C1 segment of cervical spinal cord (tissue), 14 donors: ENCODE measurements at regions not wholly inside any gene's neighbourhood (a gene's known extent, or its start where the extent isn't known, plus 50 kb on each side); places are given as distances from the start of the nearest gene placed in this dataset.
A peak's percentile ranks its signal among the peaks of the same experiment; 100 is the strongest.
"Not testable (repeated sequence)": the region's sequence is repeated elsewhere in the genome, so short reads cannot be mapped to it uniquely, and the experiment has no call there.

ENCODE experiments used
- DNase-seq, 14 donors: peaks; one replicate each; lab custom pipeline; 2025; lab: John Stamatoyannopoulos, UW

DNA sequence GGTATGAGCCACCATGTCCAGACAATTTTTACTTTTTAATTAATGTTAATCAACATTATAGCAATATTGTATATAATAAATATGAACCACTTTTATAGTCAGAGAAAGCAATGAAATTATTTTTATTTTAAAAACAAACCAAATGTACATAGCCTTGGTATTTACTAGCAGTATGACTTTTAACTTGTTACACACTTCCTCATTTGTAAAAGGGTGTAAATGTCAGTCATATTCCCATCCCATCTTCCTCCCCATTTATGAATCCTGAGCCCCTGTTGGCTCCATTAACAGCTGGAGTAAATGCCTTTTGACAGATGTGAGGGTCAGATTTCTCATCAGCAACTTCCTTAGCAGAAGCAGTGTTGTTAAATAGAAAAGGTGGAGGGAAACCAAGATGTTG, 179.6 kb upstream of the SPRY1 start:
- DNase-seq: no peak

DNA sequence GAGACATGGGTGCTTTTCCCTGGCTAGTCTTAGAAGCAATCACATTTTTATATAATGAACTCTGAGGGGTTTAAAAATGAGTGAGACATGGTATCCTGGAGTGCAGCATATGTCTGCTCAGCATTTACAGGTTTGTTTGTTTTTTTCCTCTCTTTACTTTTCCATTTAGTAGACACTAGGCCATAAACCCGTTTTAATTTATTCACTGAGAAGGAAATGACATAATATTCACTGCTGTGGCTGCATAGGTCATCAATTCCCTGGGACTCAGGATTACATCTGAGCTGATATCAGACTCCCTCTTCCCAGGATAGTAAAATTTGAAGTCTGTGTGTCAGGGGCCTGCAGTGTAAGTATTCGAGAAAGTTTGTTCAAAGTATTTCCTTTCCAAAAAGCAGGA, 178.9 kb upstream of the SPRY1 start:
- DNase-seq: no peak

DNA sequence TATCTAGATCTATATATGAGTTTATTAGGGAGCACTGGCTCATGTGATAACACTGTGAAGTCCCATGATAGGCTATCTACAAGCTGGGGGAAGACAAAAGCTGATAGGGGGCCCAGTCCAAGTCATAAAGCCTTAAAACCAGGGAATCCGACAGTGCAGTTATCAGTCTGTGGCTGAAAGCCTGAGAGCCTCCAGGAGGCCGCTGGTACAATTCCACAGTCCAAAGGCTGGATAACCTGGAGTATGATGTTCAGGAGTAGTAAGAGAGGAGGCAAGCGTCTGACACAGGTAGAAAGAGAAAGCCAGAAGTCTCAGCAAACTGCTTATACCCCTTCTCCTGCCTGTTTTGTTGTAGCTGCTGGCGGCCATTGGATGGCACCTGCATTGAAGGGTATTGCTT, 177.6 kb upstream of the SPRY1 start:
- DNase-seq: no peak

DNA sequence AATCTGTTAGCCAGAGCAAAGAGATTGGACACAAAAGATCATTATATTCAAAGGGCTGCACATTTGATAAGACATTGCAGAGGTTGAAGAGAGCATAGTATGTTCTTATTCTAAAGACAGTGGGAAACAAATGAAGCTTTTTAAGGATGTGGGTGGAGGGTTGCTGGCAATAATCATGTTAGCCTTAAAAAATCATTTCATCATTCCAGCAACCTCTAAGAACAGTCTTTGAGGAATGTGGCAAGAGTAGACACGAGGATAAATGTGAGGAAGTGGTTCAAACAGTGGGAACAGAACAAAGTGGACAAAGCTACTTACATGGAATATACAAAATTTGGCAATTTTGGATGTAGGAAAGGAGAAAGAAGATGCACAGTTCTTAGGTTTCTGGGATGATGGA, 167.3 kb upstream of the SPRY1 start:
- no peak for DNase-seq

DNA sequence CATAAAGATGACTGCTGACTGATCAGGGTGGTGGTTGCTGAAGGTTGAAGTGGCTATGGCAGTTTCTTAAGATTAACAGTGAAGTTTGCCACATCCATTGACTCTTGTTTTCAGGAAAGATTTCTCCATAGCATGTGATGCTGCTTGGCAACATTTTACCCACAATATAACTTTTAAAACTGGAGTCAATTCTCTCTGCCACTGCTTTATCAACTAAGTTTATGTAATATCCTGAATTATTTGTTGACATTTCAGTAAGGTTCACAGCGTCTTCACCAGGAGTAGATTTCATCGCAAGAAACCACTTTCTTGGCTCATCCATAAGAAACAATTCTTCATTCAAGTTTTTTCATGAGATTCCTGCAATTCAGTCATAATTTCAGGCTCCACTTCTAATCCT, 166.5 kb upstream of the SPRY1 start:
- no peak for DNase-seq

DNA sequence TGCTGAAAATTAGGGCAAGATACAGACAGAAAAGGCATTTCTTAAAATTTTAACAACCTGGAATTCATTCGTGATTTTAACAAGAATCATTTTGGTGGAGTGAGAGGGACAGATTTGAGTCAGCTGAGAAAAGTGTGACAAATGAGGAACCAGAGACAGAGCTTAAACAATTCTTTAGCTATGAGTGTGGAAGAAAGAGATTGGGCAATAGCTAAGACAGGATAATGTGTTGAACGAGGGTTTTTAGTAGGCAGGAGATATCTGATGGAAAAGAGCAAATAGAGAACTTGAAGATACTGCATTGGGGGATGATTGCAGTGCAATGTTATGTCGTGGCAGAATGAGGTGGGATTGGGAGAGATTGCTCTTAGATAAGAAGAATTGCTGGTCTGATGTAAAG, 164.2 kb upstream of the SPRY1 start:
- no peak for DNase-seq

DNA sequence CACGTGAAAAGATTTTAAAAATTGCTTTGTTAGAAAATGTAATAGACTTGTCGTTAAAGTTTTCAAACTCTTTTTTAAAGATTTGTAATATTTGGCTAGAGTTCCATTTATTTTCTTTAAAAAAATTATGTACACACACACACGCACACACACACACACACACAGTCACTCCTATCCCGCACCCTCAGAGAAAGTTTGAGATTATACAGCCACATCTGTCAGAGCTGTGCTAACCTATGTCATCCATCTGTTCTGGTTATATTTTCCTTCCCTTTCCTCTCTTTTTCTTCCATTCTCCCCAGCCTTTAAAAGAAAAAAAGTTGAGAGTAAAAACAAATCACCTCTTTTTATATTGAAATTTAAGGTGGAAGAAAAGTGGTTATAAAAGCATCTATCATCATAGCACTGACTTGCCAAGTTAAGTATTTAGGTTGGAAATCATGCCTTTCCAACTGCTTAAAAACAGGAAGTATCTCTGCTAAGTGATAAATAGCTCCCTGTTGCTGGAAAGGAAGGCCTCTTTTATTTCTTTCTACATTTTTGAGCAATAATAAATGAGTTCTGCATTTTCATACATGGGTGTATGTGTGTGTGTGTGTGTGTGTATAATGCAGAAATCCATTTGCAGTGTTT, 163.3 kb upstream of the SPRY1 start:
- no peak for DNase-seq

DNA sequence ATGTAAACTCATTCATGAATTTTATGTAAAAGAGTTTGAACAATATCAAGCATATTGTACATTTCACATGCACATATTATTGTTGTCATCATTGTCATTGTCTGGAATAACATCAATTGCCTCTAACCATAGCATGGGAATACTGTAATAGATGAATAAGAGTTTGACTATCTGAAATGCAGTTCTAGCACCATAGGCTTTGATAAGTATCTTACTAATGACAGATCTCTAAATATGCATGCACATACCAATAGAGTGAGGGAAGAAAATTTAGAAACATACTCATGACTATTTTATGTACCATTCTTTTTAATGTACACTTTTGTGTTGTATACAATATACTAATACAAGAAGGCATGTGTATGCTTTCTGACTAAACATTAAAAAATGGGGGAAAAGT, 161.6 kb upstream of the SPRY1 start:
- DNase-seq: no peak

DNA sequence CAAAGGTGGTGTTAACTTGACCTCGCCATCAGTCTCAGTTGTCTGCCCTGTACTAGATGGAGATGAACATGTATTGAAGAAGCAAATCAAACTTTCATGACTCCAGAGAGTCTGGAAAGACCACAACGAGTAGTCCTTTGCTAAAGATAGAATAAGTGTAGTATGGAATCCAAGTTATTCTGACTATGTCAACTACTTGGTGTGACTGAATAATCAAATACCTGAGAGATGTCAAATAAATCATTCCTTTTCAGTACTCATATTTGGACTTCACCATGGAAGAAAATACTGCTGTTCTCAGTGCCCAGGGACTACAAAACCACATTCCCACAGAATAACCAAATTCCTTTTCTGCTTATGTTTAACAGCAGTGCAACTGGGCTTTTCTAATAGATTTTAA, 161.2 kb upstream of the SPRY1 start:
- DNase-seq: no peak

DNA sequence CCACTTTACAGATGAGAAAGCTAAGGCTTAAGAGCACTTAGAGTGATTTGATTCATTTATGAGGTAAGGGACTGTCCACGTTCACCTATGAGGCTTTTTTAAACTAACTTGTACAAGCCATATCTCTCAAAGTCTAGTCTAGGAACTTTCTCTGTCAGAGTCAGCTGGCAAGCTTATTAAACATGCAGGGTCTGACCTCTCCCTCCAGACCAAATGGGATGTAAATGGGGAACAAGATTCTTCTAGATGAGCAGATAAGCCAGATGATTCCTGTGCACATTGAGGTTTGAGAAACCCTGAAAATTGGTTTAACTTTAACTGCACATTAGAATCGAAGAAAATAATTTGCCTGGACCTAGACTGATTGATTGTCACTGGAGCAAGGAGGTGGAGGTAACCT, 160.0 kb upstream of the SPRY1 start:
- no peak for DNase-seq

DNA sequence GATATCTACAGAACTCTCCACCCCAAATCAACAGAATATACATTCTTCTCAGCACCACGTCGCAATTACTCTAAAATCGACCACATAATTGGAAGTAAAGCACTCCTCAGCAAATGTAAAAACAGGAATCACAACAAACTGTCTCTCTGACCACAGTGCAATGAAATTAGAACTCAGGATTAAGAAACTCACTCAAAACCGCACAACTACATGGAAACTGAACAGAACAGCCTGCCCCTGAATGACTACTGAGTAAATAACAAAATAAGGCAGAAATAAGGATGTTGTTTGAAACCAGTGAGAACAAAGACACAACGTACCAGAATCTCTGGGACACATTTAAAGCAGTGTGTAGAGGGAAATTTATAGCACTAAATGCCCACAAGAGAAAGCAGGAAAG, 156.3 kb upstream of the SPRY1 start:
- not testable (repeated sequence) for DNase-seq

DNA sequence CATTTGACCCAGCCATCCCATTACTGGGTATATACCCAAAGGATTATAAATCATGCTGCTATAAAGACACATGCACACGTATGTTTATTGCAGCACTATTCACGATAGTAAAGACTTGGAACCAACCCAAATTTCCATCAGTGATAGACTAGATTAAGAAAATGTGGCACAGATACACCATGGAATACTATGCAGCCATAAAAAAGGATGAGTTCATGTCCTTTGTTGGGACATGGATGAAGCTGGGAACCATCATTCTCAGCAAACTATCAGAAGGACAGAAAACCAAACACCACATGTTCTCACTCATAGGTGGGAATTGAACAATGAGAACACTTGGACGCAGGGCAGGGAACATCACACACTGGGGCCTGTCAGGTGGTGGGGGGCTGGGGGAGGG, 153.4 kb upstream of the SPRY1 start:
- DNase-seq: not testable (repeated sequence)

DNA sequence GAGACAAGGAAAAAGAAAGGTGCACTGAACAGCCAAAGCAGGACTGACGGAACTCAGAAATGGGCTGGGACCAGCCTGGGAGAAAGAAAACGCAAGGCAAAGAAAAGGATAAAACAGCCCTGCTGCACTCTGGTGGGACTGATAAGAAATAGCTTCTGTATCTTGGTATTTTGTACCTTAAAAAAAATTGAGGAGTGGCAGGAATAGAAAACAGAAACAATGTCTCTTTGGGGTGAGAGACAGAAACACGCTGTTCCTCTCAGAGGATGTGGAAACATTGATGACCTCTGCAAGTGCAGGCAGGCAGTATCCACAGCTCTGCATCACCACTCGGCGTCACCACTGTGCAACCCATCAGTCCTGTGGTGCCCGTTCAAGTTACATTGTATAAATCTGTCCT, 152.5 kb upstream of the SPRY1 start:
- DNase-seq: peak in 3 of 14 donors; percentile 4 to 14 (median 5)

DNA sequence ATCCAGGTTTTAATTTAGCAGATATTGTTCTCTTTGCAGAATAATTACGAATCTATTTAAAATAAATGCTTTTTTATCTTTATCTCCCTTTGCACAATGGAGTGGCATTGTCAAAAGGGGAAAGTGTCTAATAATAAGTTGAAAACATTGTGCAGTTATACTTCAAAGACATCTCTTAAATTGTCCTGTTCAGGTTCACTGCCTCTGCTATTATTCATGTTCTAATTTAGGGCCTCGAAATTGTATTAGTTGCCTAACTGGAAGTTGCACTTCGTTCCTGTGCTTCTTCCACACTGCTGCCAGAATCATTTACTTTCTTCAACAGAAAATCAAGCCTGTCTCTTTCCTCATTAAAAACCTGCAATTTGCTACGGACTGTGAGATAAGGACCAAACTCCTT, 150.5 kb upstream of the SPRY1 start:
- DNase-seq: no peak

DNA sequence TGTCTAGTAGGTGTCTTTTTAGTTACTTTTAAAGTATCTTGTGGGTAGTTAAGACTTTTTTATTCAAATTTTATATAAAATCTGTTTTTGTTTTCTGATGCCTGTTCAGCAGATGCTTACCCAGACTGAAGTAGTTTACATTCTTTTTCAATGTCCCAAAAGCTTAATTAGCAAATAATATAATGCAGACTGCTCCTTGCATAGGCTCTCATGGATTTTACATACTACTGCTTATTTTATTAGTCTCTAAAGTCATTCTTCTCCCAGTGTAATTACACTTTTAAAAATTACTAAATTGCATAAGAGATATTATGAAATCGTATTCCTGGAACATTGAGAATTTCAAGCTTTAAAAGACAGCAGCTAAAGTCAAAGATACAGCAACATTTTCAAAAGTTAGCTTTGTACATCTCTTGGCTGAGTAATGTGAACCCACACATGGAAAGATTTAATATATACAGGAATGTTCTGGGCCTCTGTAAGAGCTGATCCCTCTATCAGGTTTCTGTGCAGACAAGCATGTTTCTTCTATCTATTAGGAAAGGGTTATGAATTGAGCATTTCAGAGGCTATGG, 148.4 kb upstream of the SPRY1 start:
- no peak for DNase-seq

DNA sequence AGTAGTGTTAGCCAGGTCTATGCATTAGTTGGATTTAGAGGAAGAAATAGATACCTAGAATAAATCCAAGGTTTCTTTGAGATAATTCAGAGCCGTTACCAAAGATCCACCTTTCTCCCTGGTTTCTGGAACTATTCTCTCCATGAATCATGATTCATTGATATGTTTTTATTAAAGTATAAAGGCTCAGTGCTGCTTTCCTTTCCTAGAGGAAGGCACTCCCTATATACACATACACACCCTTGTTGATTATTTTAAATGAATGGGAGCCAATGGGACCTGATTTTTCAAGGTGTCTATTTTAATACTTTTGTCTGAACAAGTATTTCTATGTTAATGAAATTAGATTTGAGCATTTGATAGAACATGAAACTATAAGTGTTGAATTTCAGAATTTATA, 146.8 kb upstream of the SPRY1 start:
- DNase-seq: no peak

DNA sequence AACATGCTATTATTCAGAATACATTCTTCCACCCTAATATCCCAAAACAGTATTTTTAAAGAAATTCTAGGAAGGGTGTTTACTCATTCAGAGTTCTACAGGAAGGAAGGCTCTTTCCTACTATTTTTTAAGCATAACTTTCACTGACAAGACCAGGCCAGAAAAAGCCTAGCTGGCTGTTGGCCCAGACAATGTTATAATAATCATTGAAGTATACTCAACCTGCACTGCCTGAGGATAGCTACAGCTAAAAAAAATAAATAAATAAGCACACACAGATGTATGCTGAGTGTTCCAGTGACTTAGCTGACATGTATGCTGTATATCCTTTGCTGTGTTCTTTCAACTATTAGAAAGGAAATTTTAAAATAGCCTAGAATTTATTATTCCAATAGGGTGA, 145.8 kb upstream of the SPRY1 start:
- DNase-seq: no peak

DNA sequence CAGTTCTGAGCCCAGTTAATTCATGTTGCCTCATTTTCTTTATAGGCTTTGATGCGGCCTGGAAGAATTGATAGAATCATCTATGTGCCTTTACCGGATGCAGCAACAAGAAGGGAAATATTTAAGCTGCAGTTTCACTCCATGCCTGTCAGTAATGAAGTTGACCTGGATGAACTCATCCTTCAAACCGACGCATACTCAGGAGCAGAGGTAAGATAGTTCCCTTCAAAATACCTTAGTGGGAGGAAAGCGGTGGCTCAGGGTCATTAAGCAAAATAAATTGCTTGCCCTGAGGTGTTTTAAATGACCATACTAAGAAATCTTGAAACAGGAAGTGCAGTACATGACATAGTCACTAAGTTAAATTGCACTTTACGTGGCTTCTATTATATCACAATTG, 140.6 kb upstream of the SPRY1 start:
- DNase-seq: no peak

DNA sequence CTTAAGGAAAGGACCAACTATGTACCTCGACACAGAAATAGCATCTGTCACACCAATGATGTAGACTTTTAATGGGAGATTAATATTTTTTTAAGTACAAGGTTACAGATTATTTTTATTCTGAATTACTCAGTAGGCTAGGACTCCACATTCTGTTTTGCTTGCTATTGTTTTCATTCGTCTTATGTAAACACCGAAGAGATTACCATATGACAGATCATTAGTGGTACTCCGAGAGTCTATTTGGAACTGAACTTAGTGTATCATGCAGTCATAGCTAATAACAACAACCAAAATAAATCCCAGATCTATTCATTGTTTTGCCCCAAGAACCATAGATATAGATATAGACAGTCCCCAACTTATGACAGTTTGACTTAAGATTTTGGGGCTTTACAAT, 139.7 kb upstream of the SPRY1 start:
- no peak for DNase-seq

DNA sequence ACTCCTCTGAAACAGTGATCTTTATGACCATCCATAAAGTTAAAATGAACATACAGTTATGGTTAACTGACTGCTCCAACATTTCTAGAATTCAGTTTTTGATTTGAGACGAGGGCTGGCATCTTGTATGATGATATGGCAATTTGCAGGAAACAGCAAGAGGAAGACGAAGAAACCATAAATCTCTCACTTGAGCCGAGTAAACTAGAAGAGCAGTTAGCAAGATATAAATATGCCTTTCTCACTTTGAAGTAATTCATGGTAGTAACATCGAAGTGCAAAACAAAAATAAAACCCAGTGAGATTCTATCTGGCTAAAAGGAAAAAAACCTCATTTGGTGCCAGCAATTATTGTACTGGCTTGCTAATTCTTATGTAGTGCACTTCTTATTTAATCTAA, 139.0 kb upstream of the SPRY1 start:
- DNase-seq: no peak

DNA sequence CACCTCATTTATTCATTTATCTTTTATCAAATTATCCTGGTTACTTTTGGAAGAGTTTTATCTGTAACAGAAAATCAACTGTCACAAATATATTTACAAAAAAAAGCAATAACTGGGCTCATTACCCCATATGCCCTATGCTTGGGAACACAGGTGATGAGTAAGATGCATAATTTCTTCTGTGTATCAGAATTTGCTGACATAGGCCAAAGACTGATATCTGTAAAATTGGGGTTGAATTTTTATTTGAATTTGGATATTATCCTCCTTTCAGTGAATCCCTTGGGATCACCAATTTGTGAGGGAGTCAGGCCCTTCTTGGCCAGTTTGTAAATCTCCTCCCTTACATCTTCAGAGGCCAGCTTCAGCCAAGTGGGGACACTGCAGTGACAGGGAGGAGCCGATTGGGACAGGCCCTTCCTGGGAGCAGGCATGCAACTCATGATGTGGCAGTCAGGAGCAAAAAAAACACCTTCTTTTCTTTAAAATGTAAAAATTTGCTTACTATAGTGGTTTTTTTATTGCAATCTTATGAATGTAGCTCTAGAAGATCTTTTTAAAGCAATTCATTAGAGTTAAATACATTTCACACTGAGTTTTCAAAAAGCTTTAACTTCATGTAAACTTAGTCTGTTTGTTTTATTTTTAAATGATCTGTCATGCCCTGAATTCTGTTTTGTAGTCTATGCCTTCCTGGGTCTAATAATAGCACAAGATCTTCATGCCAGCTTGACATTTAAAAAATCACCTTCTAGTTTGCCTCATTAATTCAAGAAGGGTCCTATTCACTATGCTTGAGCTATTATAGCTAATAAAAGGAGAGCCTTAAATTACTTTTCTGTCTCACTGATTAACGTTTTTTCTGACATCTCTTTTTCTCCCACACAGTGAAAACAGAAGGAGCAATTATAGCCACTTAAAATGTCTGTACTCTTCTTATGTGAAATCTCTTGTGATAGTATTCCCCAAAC, 136.6 kb upstream of the SPRY1 start:
- no peak for DNase-seq

DNA sequence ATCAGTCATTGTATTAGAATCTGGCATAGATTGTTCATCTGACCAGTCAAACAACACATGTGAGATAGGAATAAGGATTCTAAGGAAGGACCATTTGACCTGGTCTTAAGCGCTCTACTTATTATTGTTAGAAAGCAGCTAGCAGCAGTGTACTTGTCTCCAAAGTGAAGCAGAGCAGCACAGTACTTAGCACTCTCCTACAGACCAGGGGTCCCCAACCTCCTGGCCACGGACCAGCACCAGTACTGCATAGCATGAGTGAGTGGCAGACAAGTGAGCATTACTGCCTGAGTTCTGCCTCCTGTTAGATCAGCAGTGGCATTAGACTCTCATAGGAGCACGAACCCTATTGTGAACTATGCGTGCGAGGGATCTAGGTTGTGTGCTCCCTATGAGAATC, 135.9 kb upstream of the SPRY1 start:
- DNase-seq: no peak

DNA sequence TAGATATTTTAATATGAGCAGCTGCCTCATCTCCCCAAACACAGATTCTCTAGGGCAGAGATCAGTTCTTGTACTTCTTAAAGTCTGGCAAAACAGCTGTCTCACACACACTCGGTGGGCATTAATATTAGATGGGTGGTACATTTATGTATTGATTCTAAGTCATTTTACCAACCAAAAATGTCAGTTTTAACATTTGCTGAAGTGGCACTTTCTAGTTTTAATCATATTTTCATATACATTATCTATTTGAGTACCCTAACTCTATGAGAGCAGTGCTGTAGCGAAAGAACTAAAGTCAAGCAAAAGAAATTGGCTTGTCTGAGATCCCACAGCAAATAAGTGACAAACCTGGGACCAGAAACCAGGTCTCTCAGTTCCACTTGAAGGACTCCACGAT, 134.5 kb upstream of the SPRY1 start:
- DNase-seq: no peak
